A673 (cell line): ENCODE measurements at regions not wholly inside any gene's neighbourhood (a gene's known extent, or its start where the extent isn't known, plus 50 kb on each side); places are given as distances from the start of the nearest gene placed in this dataset.

ENCODE experiments used
- BruUV-seq: library from RNA; stranded (reverse); fragments of 400-500 nt; replicated peaks from 2 replicates; lab custom pipeline; 2021; lab: Mats Ljungman, UMichigan
- CTCF ChIA-PET: fragments of 300-600 bp; sonication (Branson Sonifier 250); formaldehyde crosslinking; loops from one replicate; lab custom pipeline; 2022; ENCODE audit warnings: antibody characterized with exemption; lab: Charles Lee
- POLR2A ChIA-PET: fragments of 300-600 bp; sonication (Branson Sonifier 250); formaldehyde crosslinking; loops from one replicate; lab custom pipeline; 2022; ENCODE audit warnings: antibody characterized with exemption; ENCODE audit not compliant: low non-redundant PET; lab: Charles Lee
- DNase-seq: peaks from one replicate; pipeline ENCODE4 v3.0.0-alpha.2; 2015; ENCODE audit warnings: low spot score
- H3K27ac ChIP-seq: fragments of 200-600 bp; sonication (generic); 2 replicates; pipeline ENCODE4 v1.5.1; 2016; ENCODE audit warnings: mixed run types, low read depth, mild to moderate bottlenecking, mixed read lengths, antibody characterized with exemption, low read length; ENCODE audit not compliant: poor library complexity, severe bottlenecking
- H3K27me3 ChIP-seq: fragments of 200-600 bp; sonication (generic); replicated peaks from 2 replicates; pipeline ENCODE4 v1.6.1; 2017; ENCODE audit warnings: mixed run types, low read depth, mild to moderate bottlenecking, mixed read lengths, antibody characterized with exemption, low read length; ENCODE audit not compliant: insufficient read depth, poor library complexity
- H3K36me3 ChIP-seq: fragments of 200-600 bp; sonication (generic); 2 replicates; pipeline ENCODE4 v1.6.1; 2016; ENCODE audit warnings: mixed run types, mild to moderate bottlenecking, mixed read lengths, antibody characterized with exemption, low read length; ENCODE audit not compliant: insufficient read depth, poor library complexity, severe bottlenecking
- H3K4me1 ChIP-seq: fragments of 200-600 bp; sonication (generic); 2 replicates; pipeline ENCODE4 v1.6.1; 2017; ENCODE audit warnings: mixed run types, mild to moderate bottlenecking, mixed read lengths, antibody characterized with exemption, low read length; ENCODE audit not compliant: insufficient read depth, poor library complexity, severe bottlenecking
- H3K4me3 ChIP-seq: fragments of 200-600 bp; sonication (generic); 2 replicates; pipeline ENCODE4 v1.5.1; 2016; ENCODE audit warnings: low read depth, mixed run types, mild to moderate bottlenecking, mixed read lengths, low read length; ENCODE audit not compliant: poor library complexity, severe bottlenecking
- H3K9me3 ChIP-seq: fragments of 200-600 bp; sonication (generic); 2 replicates; pipeline ENCODE4 v1.6.1; 2016; ENCODE audit warnings: mixed run types, low read depth, mild to moderate bottlenecking, mixed read lengths, antibody characterized with exemption, low read length; ENCODE audit not compliant: poor library complexity, severe bottlenecking
- CTCF ChIP-seq: fragments of 300-800, 200-600 bp; sonication (generic); conservative IDR thresholded peaks from 2 replicates; pipeline ENCODE4 v1.5.1; 2017; ENCODE audit warnings: low read depth, mild to moderate bottlenecking, antibody characterized with exemption, low read length, moderate library complexity, mixed read lengths
- EZH2 ChIP-seq: fragments of 200-600 bp; sonication (generic); IDR thresholded peaks from 2 replicates; pipeline ENCODE4 v1.6.1; 2017; ENCODE audit warnings: borderline replicate concordance, low read depth, mild to moderate bottlenecking, mixed read lengths, antibody characterized with exemption, low read length; ENCODE audit not compliant: poor library complexity, severe bottlenecking
- intact Hi-C: fragments of 100-400 bp; cut with micrococcal nuclease; formaldehyde crosslinking; loops from one replicate; pipeline ENCODE4 v1.10.0; 2022; ENCODE audit not compliant: unreplicated experiment

GRCh38 chr21:24705201-24705600 is 902.1 kb downstream of the MRPL39 start:
- no peaks in the 10 kb centered on the region for H3K27me3 ChIP-seq
- no peak overlapping the region for H3K27ac ChIP-seq
- peaks cover 30% of the 10 kb centered on the region for H3K9me3 ChIP-seq
- no peaks in the 10 kb centered on the region for H3K4me1 ChIP-seq
- CTCF ChIA-PET, result no interaction called here
- BruUV-seq, result no TSS peak
- POLR2A ChIA-PET, result no interaction called here
- H3K36me3 ChIP-seq, result no peaks in the 10 kb centered on the region
- H3K4me3 ChIP-seq, result no peak overlapping the region
- intact Hi-C loops, result no loop called here
- DNase-seq, result no peak
- TF ChIP-seq EZH2 (no peak), CTCF (no peak)

GRCh38 chr21:24693779-24694178 is 913.5 kb downstream of the MRPL39 start:
- H3K4me1 ChIP-seq, result no peaks in the 10 kb centered on the region
- no peaks in the 10 kb centered on the region for H3K9me3 ChIP-seq
- no TSS peak for BruUV-seq
- H3K27me3 ChIP-seq, result no peaks in the 10 kb centered on the region
- no peak overlapping the region for H3K4me3 ChIP-seq
- no peaks in the 10 kb centered on the region for H3K36me3 ChIP-seq
- intact Hi-C loops, result no loop called here
- no peak for DNase-seq
- ChIA-PET CTCF (no interaction called here), POLR2A (no interaction called here)
- no peak overlapping the region for H3K27ac ChIP-seq
- no peak for TF ChIP-seq CTCF
- no peak for TF ChIP-seq EZH2

GRCh38 chr21:24681456-24681855 is 925.8 kb downstream of the MRPL39 start:
- H3K27me3 ChIP-seq, result no peaks in the 10 kb centered on the region
- H3K4me1 ChIP-seq, result no peaks in the 10 kb centered on the region
- H3K36me3 ChIP-seq, result no peaks in the 10 kb centered on the region
- ChIA-PET CTCF (no interaction called here), POLR2A (no interaction called here)
- intact Hi-C loops, result no loop called here
- H3K27ac ChIP-seq, result no peak overlapping the region
- no TSS peak for BruUV-seq
- no peak overlapping the region for H3K4me3 ChIP-seq
- H3K9me3 ChIP-seq, result peaks cover 6% of the 10 kb centered on the region
- DNase-seq, result no peak
- TF ChIP-seq CTCF, result no peak
- no peak for TF ChIP-seq EZH2
